H1 (cell line): ENCODE measurements at regions not wholly inside any gene's neighbourhood (a gene's known extent, or its start where the extent isn't known, plus 50 kb on each side); places are given as distances from the start of the nearest gene placed in this dataset.

Experiments
- CTCF ChIA-PET: fragments of 300-600 bp; sonication (Branson Sonifier 250); formaldehyde crosslinking; loops from one replicate; lab custom pipeline; 2021; ENCODE audit not compliant: partially characterized antibody; lab: Charles Lee
- POLR2A ChIA-PET: fragments of 300-600 bp; sonication (Branson Sonifier 250); formaldehyde crosslinking; loops from one replicate; lab custom pipeline; 2021; ENCODE audit warnings: inconsistent platforms; ENCODE audit not compliant: partially characterized antibody; lab: Charles Lee
- DNase-seq, 2 experiments: peaks; one replicate each; pipeline versions ENCODE4 v3.0.0 to v3.0.0-alpha.2; 2010 to 2022; ENCODE audit warnings: low spot score in 2 of 2, low read depth in 1 of 2, mixed read lengths in 1 of 2
- FAIRE-seq: peaks from 2 replicates; lab custom pipeline; 2011; peaks lifted over from hg19 to GRCh38; lab: Jason Lieb, UNC
- H2AFZ ChIP-seq: 2 replicates; pipeline ENCODE4 v1.8.1; 2012; ENCODE audit warnings: low read length, inconsistent platforms
- H2AK5ac ChIP-seq: 2 replicates; pipeline ENCODE4 v1.6.1; 2013; ENCODE audit warnings: low read depth, low read length
- H2BK120ac ChIP-seq: replicated peaks from 2 replicates; pipeline ENCODE3; 2013; ENCODE audit warnings: low read depth, low read length, inconsistent platforms
- H2BK12ac ChIP-seq: 2 replicates; pipeline ENCODE4 v1.6.1; 2013; ENCODE audit warnings: low read depth, low read length
- H2BK15ac ChIP-seq: 2 replicates; pipeline ENCODE4 v1.6.1; 2013; ENCODE audit warnings: low read length
- H2BK20ac ChIP-seq: 2 replicates; pipeline ENCODE4 v1.6.1; 2013; ENCODE audit warnings: low read length
- H2BK5ac ChIP-seq: 2 replicates; pipeline ENCODE4 v1.6.1; 2013; ENCODE audit warnings: low read depth, low read length
- H3K14ac ChIP-seq: 2 replicates; pipeline ENCODE4 v1.6.1; 2013; ENCODE audit warnings: inconsistent platforms; ENCODE audit not compliant: insufficient read length
- H3K18ac ChIP-seq: 2 replicates; pipeline ENCODE4 v1.6.1; 2013; ENCODE audit warnings: low read length; ENCODE audit errors: extremely low read depth
- H3K23ac ChIP-seq: 2 replicates; pipeline ENCODE4 v1.6.1; 2013; ENCODE audit warnings: inconsistent platforms; ENCODE audit not compliant: insufficient read length
- H3K23me2 ChIP-seq: 2 replicates; pipeline ENCODE4 v1.6.1; 2013; ENCODE audit warnings: low read depth, low read length
- H3K27ac ChIP-seq: 2 replicates; pipeline ENCODE4 v1.6.1; 2011; ENCODE audit warnings: low read depth, low read length, inconsistent platforms
- H3K27me3 ChIP-seq, 4 experiments: replicated peaks in 1 of 4; 1 replicate in 1 of 4; 2 replicates in 3 of 4; pipeline versions ENCODE4 v1.6.1 to v1.8.1; 2011 to 2013; ENCODE audit warnings: low read length in 3 of 4, mild to moderate bottlenecking in 3 of 4, inconsistent platforms in 2 of 4, mixed read lengths in 2 of 4, moderate library complexity in 1 of 4; ENCODE audit not compliant: control insufficient read depth in 3 of 4, insufficient read depth in 3 of 4; ENCODE audit errors: extremely low read depth in 1 of 4
- H3K36me3 ChIP-seq, 4 experiments: 2 replicates each; pipeline versions ENCODE4 v1.6.1 to v1.8.1; 2011 to 2013; ENCODE audit warnings: mild to moderate bottlenecking in 4 of 4, low read length in 3 of 4, moderate library complexity in 2 of 4, control low read depth in 1 of 4, inconsistent platforms in 1 of 4; ENCODE audit not compliant: insufficient read depth in 4 of 4, control insufficient read depth in 2 of 4
- H3K4ac ChIP-seq: replicated peaks from 2 replicates; pipeline ENCODE3; 2013; ENCODE audit warnings: low read length, low read depth, mixed read lengths, inconsistent platforms; ENCODE audit not compliant: insufficient read length
- H3K4me1 ChIP-seq, 4 experiments: replicated peaks in 1 of 4; 1 replicate in 1 of 4; 2 replicates in 3 of 4; pipeline versions ENCODE4 v1.6.1 to v1.8.1; 2011 to 2013; ENCODE audit warnings: low read length in 3 of 4, inconsistent platforms in 2 of 4, mixed read lengths in 1 of 4; ENCODE audit not compliant: insufficient read depth in 4 of 4, control insufficient read depth in 3 of 4
- H3K4me2 ChIP-seq, 2 experiments: 2 replicates each; pipeline versions ENCODE4 v1.6.1 to v1.8.1; 2011 to 2013; ENCODE audit warnings: low read depth in 2 of 2, low read length in 2 of 2, control low read depth in 1 of 2, inconsistent platforms in 1 of 2, mild to moderate bottlenecking in 1 of 2; ENCODE audit not compliant: insufficient read depth in 1 of 2
- H3K4me3 ChIP-seq, 4 experiments: fragments of 200-600, 300-600 bp in 1 of 4; sonication (generic), shearing (Covaris generic), sonication (Bioruptor Twin) in 1 of 4; 2 replicates each; pipeline versions ENCODE4 v1.5.1 to v1.8.1; 2011 to 2016; ENCODE audit warnings: low read length in 4 of 4, low read depth in 3 of 4, control low read depth in 2 of 4, inconsistent platforms in 2 of 4, mild to moderate bottlenecking in 2 of 4, mixed read lengths in 1 of 4, moderate library complexity in 1 of 4; ENCODE audit not compliant: insufficient read depth in 2 of 4; ENCODE audit errors: extremely low read depth in 1 of 4
- H3K56ac ChIP-seq: replicated peaks from 2 replicates; pipeline ENCODE3; 2013; ENCODE audit warnings: low read depth, mild to moderate bottlenecking, mixed read lengths, low read length, inconsistent platforms; ENCODE audit not compliant: insufficient read length
- H3K79me1 ChIP-seq: 2 replicates; pipeline ENCODE4 v1.6.1; 2013; ENCODE audit warnings: low read depth, low read length, control low read depth
- H3K79me2 ChIP-seq, 2 experiments: 2 replicates each; pipeline versions ENCODE4 v1.6.1 to v1.8.1; 2012 to 2013; ENCODE audit warnings: low read length in 2 of 2, mild to moderate bottlenecking in 2 of 2, inconsistent platforms in 1 of 2; ENCODE audit not compliant: insufficient read depth in 2 of 2, control insufficient read depth in 1 of 2
- H3K9ac ChIP-seq, 4 experiments: replicated peaks in 1 of 4; 1 replicate in 1 of 4; 2 replicates in 3 of 4; pipeline versions ENCODE4 v1.6.1 to v1.8.1; 2011 to 2013; ENCODE audit warnings: low read depth in 3 of 4, low read length in 3 of 4, control low read depth in 2 of 4, mild to moderate bottlenecking in 2 of 4, moderate library complexity in 2 of 4, inconsistent platforms in 1 of 4; ENCODE audit errors: extremely low read depth in 1 of 4
- H3K9me3 ChIP-seq, 2 experiments: 2 replicates each; pipeline versions ENCODE4 v1.6.1 to v1.8.1; 2012 to 2013; ENCODE audit warnings: mild to moderate bottlenecking in 2 of 2, moderate library complexity in 2 of 2, control low read depth in 1 of 2, inconsistent platforms in 1 of 2, low read depth in 1 of 2, low read length in 1 of 2, mixed read lengths in 1 of 2; ENCODE audit not compliant: insufficient read depth in 2 of 2
- H4K20me1 ChIP-seq, 2 experiments: replicated peaks in 1 of 2; 2 replicates each; pipeline versions ENCODE3 to v1.8.1; 2011 to 2013; ENCODE audit warnings: inconsistent platforms in 2 of 2, low read length in 2 of 2, mild to moderate bottlenecking in 1 of 2; ENCODE audit not compliant: insufficient read depth in 2 of 2, control insufficient read depth in 1 of 2
- H4K5ac ChIP-seq: 2 replicates; pipeline ENCODE4 v1.6.1; 2013; ENCODE audit warnings: low read length, low read depth, mixed read lengths, inconsistent platforms; ENCODE audit not compliant: insufficient read length
- H4K8ac ChIP-seq: 2 replicates; pipeline ENCODE4 v1.8.0; 2013; ENCODE audit warnings: mild to moderate bottlenecking, moderate library complexity, low read length, inconsistent platforms; ENCODE audit not compliant: insufficient read depth; ENCODE audit errors: extremely low read depth
- H4K91ac ChIP-seq: replicated peaks from 2 replicates; pipeline ENCODE3; 2013; ENCODE audit warnings: low read length, mixed read lengths, inconsistent platforms; ENCODE audit not compliant: insufficient read length
- CBX5 ChIP-seq: fragments of 300-800, 300-1000 bp; sonication (generic); IDR thresholded peaks from 2 replicates; pipeline ENCODE4 v1.7.1; 2016; ENCODE audit warnings: antibody characterized with exemption, low read length, low read depth
- CBX8 ChIP-seq: fragments of 300-800, 300-1000 bp; sonication (generic); IDR thresholded peaks from 2 replicates; pipeline ENCODE4 v1.7.1; 2016; ENCODE audit warnings: low read depth, low read length, borderline replicate concordance
- CTBP2 ChIP-seq: IDR thresholded peaks from 2 replicates; pipeline ENCODE4 v1.7.0; 2011; ENCODE audit warnings: borderline replicate concordance, mild to moderate bottlenecking, moderate library complexity, mixed read lengths, low read length; ENCODE audit not compliant: insufficient read depth, insufficient read length
- CTCF ChIP-seq, 3 experiments: IDR thresholded peaks; 1 replicate in 2 of 3; 2 replicates in 1 of 3; pipeline versions ENCODE4 v1.5.1 to v1.6.1; 2011; ENCODE audit warnings: low read length in 3 of 3, mild to moderate bottlenecking in 3 of 3, inconsistent platforms in 2 of 3, low read depth in 1 of 3, moderate library complexity in 1 of 3; ENCODE audit not compliant: insufficient read depth in 1 of 3; ENCODE audit errors: control extremely low read depth in 1 of 3
- GABPA ChIP-seq: IDR thresholded peaks from 2 replicates; pipeline ENCODE4 v1.6.1; 2011; ENCODE audit warnings: mild to moderate bottlenecking, low read length, moderate library complexity, borderline replicate concordance; ENCODE audit not compliant: insufficient read depth
- GTF2F1 ChIP-seq: IDR thresholded peaks from 2 replicates; pipeline ENCODE4 v1.6.1; 2012; ENCODE audit warnings: low read depth, low read length, improper control_type of control experiment, borderline replicate concordance
- JUND ChIP-seq: IDR thresholded peaks from 2 replicates; pipeline ENCODE4 v1.6.1; 2011; ENCODE audit warnings: mild to moderate bottlenecking, improper control_type of control experiment, low read length
- MAX ChIP-seq: IDR thresholded peaks from 2 replicates; pipeline ENCODE4 v1.6.1; 2012; ENCODE audit warnings: inconsistent platforms
- NANOG ChIP-seq: IDR thresholded peaks from 2 replicates; pipeline ENCODE4 v1.6.1; 2011; ENCODE audit warnings: low read length, low read depth, mild to moderate bottlenecking, inconsistent platforms; ENCODE audit not compliant: insufficient read depth, poor library complexity, severe bottlenecking
- TBP ChIP-seq: IDR thresholded peaks from 2 replicates; pipeline ENCODE4 v1.6.1; 2011; ENCODE audit warnings: low read depth, low read length, improper control_type of control experiment
- TCF12 ChIP-seq: IDR thresholded peaks from 2 replicates; pipeline ENCODE4 v1.6.1; 2011; ENCODE audit warnings: low read depth, mild to moderate bottlenecking, low read length
- WGBS, 2 experiments: shearing (Covaris generic) in 1 of 2; methylation state at CpG; one replicate each; pipeline versions ENCODE4 v1.1.6 to v1.1.7; 2013 to 2015; ENCODE audit warnings: low lambda C conversion rate in 2 of 2, mixed read lengths in 2 of 2, inconsistent platforms in 1 of 2, low coverage in 1 of 2, missing lambda C conversion rate in 1 of 2; ENCODE audit not compliant: insufficient replicate concordance in 2 of 2, insufficient coverage in 1 of 2, insufficient read length in 1 of 2; ENCODE audit errors: extremely low coverage in 1 of 2, missing lambda C conversion rate in 1 of 2; 5-methylcytosine and 5-hydroxymethylcytosine counted together

- Histone ChIP-seq H3K4me1 (peaks cover 0 to 5% (median 2%) of the 10 kb centered on the region in 4 experiments; a peak in 3 of 7 replicates), H2BK5ac (no peak overlapping the region), H4K91ac (no peak overlapping the region), H2AFZ (no peak overlapping the region), H2BK12ac (no peak overlapping the region), H3K56ac (no peak overlapping the region), H4K8ac (no peak overlapping the region), H3K79me2 (no peaks in the 10 kb centered on the region), H3K18ac (no peak overlapping the region), H3K9ac (no peak overlapping the region), H2AK5ac (no peak overlapping the region), H2BK20ac (no peak overlapping the region), H3K27ac (no peak overlapping the region), H3K79me1 (no peaks in the 10 kb centered on the region), H3K27me3 (no peaks in the 10 kb centered on the region), H4K5ac (no peak overlapping the region), H4K20me1 (no peaks in the 10 kb centered on the region), H3K4ac (no peak overlapping the region), H3K23me2 (no peaks in the 10 kb centered on the region), H3K23ac (no peak overlapping the region), H2BK15ac (no peak overlapping the region), H3K4me3 (no peak overlapping the region), H2BK120ac (no peak overlapping the region), H3K4me2 (no peak overlapping the region), H3K36me3 (no peaks in the 10 kb centered on the region), H3K14ac (no peak overlapping the region), H3K9me3 (no peaks in the 10 kb centered on the region)
- WGBS, 2 experiments, result 95% methylated on average over 4 of the region's 4 CpGs; no CpG with 5 or more reads in 1 of the 2 experiments
- ChIA-PET POLR2A (no interaction called here), CTCF (interaction anchor here (0.5 kb wide), 1 partner anchor 280 kb away, joined by 3 read pairs; no protein-coding TSS in a partner anchor)
- no peak for TF ChIP-seq NANOG
- no peak for TF ChIP-seq CBX8
- no peak for TF ChIP-seq GABPA
- TF ChIP-seq CBX5, result no peak
- no peak for TF ChIP-seq CTCF (IDR thresholded peaks at IDR 0.05; ENCODE audit: control extremely low read depth in 1 of 3, insufficient read depth in 1 of 3, low read depth in 1 of 3, low read length in 3 of 3)
- TF ChIP-seq GTF2F1, result no peak
- TF ChIP-seq CTBP2, result no peak
- no peak for TF ChIP-seq JUND
- no peak for TF ChIP-seq TCF12
- TF ChIP-seq MAX, result no peak
- no peak for TF ChIP-seq TBP
- FAIRE-seq, result no peak
- DNase-seq, result no peak
These were observed 1154.7 kb downstream of the DTWD2 start for GRCh38 chr5:117833691-117834090.
